SK-N-SH (cell line): ENCODE measurements at regions not wholly inside any gene's neighbourhood (a gene's known extent, or its start where the extent isn't known, plus 50 kb on each side); places are given as distances from the start of the nearest gene placed in this dataset.
"Not testable (repeated sequence)": the region's sequence is repeated elsewhere in the genome, so short reads cannot be mapped to it uniquely, and the experiment has no call there.

ENCODE experiments used
- CTCF ChIP-seq: fragments of 200-600 bp; sonication (generic); IDR thresholded peaks from 2 replicates; pipeline ENCODE4 v1.6.1; 2017; ENCODE audit warnings: antibody characterized with exemption, mild to moderate bottlenecking, moderate library complexity
- TF ChIP-seq, protein P1 (sequence below): IDR thresholded peaks from 2 replicates; pipeline ENCODE4 v1.4.0; 2012; ENCODE audit warnings: low read depth

- TF ChIP-seq, protein P1, sequence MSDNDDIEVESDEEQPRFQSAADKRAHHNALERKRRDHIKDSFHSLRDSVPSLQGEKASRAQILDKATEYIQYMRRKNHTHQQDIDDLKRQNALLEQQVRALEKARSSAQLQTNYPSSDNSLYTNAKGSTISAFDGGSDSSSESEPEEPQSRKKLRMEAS, result not testable (repeated sequence)
- not testable (repeated sequence) for TF ChIP-seq CTCF
Measured at GRCh38 chr11:134937193-134937592, 525.2 kb upstream of the B3GAT1 start.
